ENCODE measurements at regions not wholly inside any gene's neighbourhood (a gene's known extent, or its start where the extent isn't known, plus 50 kb on each side); places are given as distances from the start of the nearest gene placed in this dataset.

- no peak for DNase-seq (ENCODE audit: low spot score, unreplicated experiment)
- H3K9me3 Mint-ChIP-seq (ENCODE audit: low read depth), result no peaks in the 10 kb centered on the region
- TF ChIP-seq CTCF (IDR thresholded peaks at IDR 0.05; ENCODE audit: unreplicated experiment), result no peak
- no peaks in the 10 kb centered on the region for H3K36me3 Mint-ChIP-seq (ENCODE audit: insufficient read depth)
- H3K4me3 Mint-ChIP-seq (ENCODE audit: low read depth), result no peak overlapping the region
- no peak overlapping the region for H3K27ac Mint-ChIP-seq
- no peaks in the 10 kb centered on the region for H3K27me3 Mint-ChIP-seq
- no peaks in the 10 kb centered on the region for H3K4me1 Mint-ChIP-seq (ENCODE audit: low read depth)
Observed at GRCh38 chr2:62315476-62315875, 119.6 kb downstream of the B3GNT2 start.

GRCh38 chr2:62314291-62314690, 118.4 kb downstream of the B3GNT2 start:
- Mint-ChIP-seq H3K9me3 (ENCODE audit: low read depth) (no peaks in the 10 kb centered on the region), H3K27ac (no peak overlapping the region), H3K36me3 (ENCODE audit: insufficient read depth) (no peaks in the 10 kb centered on the region), H3K4me1 (ENCODE audit: low read depth) (no peaks in the 10 kb centered on the region), H3K4me3 (ENCODE audit: low read depth) (no peak overlapping the region), H3K27me3 (no peaks in the 10 kb centered on the region)
- no peak for DNase-seq (ENCODE audit: low spot score, unreplicated experiment)
- TF ChIP-seq CTCF (IDR thresholded peaks at IDR 0.05; ENCODE audit: unreplicated experiment), result no peak

- Mint-ChIP-seq H3K9me3 (ENCODE audit: low read depth) (no peaks in the 10 kb centered on the region), H3K4me1 (ENCODE audit: low read depth) (no peaks in the 10 kb centered on the region), H3K27me3 (no peaks in the 10 kb centered on the region), H3K36me3 (ENCODE audit: insufficient read depth) (no peaks in the 10 kb centered on the region), H3K27ac (no peak overlapping the region), H3K4me3 (ENCODE audit: low read depth) (no peak overlapping the region)
- DNase-seq (ENCODE audit: low spot score, unreplicated experiment), result no peak
- no peak for TF ChIP-seq CTCF (IDR thresholded peaks at IDR 0.05; ENCODE audit: unreplicated experiment)
Observed at GRCh38 chr2:62313449-62314227, 117.7 kb downstream of the B3GNT2 start.

- Mint-ChIP-seq H3K27ac (no peak overlapping the region), H3K36me3 (ENCODE audit: insufficient read depth) (no peaks in the 10 kb centered on the region), H3K4me3 (ENCODE audit: low read depth) (no peak overlapping the region), H3K4me1 (ENCODE audit: low read depth) (peaks cover 19% of the 10 kb centered on the region), H3K9me3 (ENCODE audit: low read depth) (no peaks in the 10 kb centered on the region), H3K27me3 (no peaks in the 10 kb centered on the region)
- TF ChIP-seq CTCF (IDR thresholded peaks at IDR 0.05; ENCODE audit: unreplicated experiment), result no peak
- DNase-seq (ENCODE audit: low spot score, unreplicated experiment), result no peak
Observed at GRCh38 chr2:62309465-62310091, 113.7 kb downstream of the B3GNT2 start.

- no peak overlapping the region for H3K4me3 Mint-ChIP-seq (ENCODE audit: low read depth)
- H3K27ac Mint-ChIP-seq, result no peak overlapping the region
- H3K9me3 Mint-ChIP-seq (ENCODE audit: low read depth), result no peaks in the 10 kb centered on the region
- DNase-seq (ENCODE audit: low spot score, unreplicated experiment), result no peak
- TF ChIP-seq CTCF (IDR thresholded peaks at IDR 0.05; ENCODE audit: unreplicated experiment), result no peak
- H3K4me1 Mint-ChIP-seq (ENCODE audit: low read depth), result peaks cover 20% of the 10 kb centered on the region
- no peaks in the 10 kb centered on the region for H3K27me3 Mint-ChIP-seq
- no peaks in the 10 kb centered on the region for H3K36me3 Mint-ChIP-seq (ENCODE audit: insufficient read depth)
Observed at GRCh38 chr2:62309081-62309464, 113.2 kb downstream of the B3GNT2 start.
